Body of pancreas (tissue), 4 donors: ENCODE measurements at regions not wholly inside any gene's neighbourhood (a gene's known extent, or its start where the extent isn't known, plus 50 kb on each side); places are given as distances from the start of the nearest gene placed in this dataset.
"Not testable (repeated sequence)": the region's sequence is repeated elsewhere in the genome, so short reads cannot be mapped to it uniquely, and the experiment has no call there.

ENCODE experiments used
- POLR2A ChIP-seq, 3 donors: fragments of 450-650 bp; IDR thresholded peaks; one replicate each; pipeline ENCODE4 v1.6.1; 2016; ENCODE audit warnings: antibody characterized with exemption in 3 of 3, mild to moderate bottlenecking in 2 of 3
- TF ChIP-seq, protein P1 (sequence below), 7 experiments: fragments of 450-650 bp in 4 of 7; fragments of 200-600 bp in 3 of 7; sonication (generic) in 3 of 7; IDR thresholded peaks; one replicate each; pipeline ENCODE4 v1.5.1; 2016 to 2019; ENCODE audit warnings: antibody characterized with exemption in 7 of 7

- TF ChIP-seq, protein P1, sequence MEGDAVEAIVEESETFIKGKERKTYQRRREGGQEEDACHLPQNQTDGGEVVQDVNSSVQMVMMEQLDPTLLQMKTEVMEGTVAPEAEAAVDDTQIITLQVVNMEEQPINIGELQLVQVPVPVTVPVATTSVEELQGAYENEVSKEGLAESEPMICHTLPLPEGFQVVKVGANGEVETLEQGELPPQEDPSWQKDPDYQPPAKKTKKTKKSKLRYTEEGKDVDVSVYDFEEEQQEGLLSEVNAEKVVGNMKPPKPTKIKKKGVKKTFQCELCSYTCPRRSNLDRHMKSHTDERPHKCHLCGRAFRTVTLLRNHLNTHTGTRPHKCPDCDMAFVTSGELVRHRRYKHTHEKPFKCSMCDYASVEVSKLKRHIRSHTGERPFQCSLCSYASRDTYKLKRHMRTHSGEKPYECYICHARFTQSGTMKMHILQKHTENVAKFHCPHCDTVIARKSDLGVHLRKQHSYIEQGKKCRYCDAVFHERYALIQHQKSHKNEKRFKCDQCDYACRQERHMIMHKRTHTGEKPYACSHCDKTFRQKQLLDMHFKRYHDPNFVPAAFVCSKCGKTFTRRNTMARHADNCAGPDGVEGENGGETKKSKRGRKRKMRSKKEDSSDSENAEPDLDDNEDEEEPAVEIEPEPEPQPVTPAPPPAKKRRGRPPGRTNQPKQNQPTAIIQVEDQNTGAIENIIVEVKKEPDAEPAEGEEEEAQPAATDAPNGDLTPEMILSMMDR (IDR thresholded peaks at IDR 0.05): not testable (repeated sequence)
- not testable (repeated sequence) for TF ChIP-seq POLR2A (IDR thresholded peaks at IDR 0.05)
Measured at GRCh38 chr1:148403925-148404324, 79.2 kb downstream of the PPIAL4G start.
